Neuronal stem cell (in vitro differentiated cells): ENCODE measurements at regions not wholly inside any gene's neighbourhood (a gene's known extent, or its start where the extent isn't known, plus 50 kb on each side); places are given as distances from the start of the nearest gene placed in this dataset.

Source experiments
- DNase-seq: peaks from one replicate; pipeline ENCODE4 v3.0.0-alpha.2; 2013; ENCODE audit warnings: low spot score
- H2AFZ ChIP-seq: one replicate; pipeline ENCODE4 v1.6.1; 2013; ENCODE audit warnings: mild to moderate bottlenecking, low read length, inconsistent platforms
- H2AK5ac ChIP-seq: 2 replicates; pipeline ENCODE4 v1.6.1; 2013; ENCODE audit warnings: low read depth, mild to moderate bottlenecking, inconsistent platforms, low read length, moderate library complexity, mixed read lengths
- H2BK120ac ChIP-seq: 2 replicates; pipeline ENCODE4 v1.6.1; 2013; ENCODE audit warnings: low read depth, mild to moderate bottlenecking, inconsistent platforms, low read length, moderate library complexity, mixed read lengths
- H2BK12ac ChIP-seq: one replicate; pipeline ENCODE4 v1.6.1; 2013; ENCODE audit warnings: low read length, inconsistent platforms
- H2BK15ac ChIP-seq: 2 replicates; pipeline ENCODE4 v1.6.1; 2013; ENCODE audit warnings: mild to moderate bottlenecking, low read length, inconsistent platforms, mixed read lengths
- H2BK5ac ChIP-seq: one replicate; pipeline ENCODE4 v1.6.1; 2013; ENCODE audit warnings: inconsistent platforms, mild to moderate bottlenecking, low read length, moderate library complexity
- H3K14ac ChIP-seq: one replicate; pipeline ENCODE4 v1.6.1; 2013; ENCODE audit warnings: low read length, inconsistent platforms
- H3K18ac ChIP-seq: 2 replicates; pipeline ENCODE4 v1.6.1; 2013; ENCODE audit warnings: low read length, inconsistent platforms
- H3K23ac ChIP-seq: 2 replicates; pipeline ENCODE4 v1.6.1; 2013; ENCODE audit warnings: low read depth, mild to moderate bottlenecking, mixed read lengths, low read length, inconsistent platforms; ENCODE audit not compliant: poor library complexity
- H3K27ac ChIP-seq: replicated peaks from 3 replicates; pipeline ENCODE4 v1.5.1; 2013; ENCODE audit warnings: low read length, inconsistent platforms
- H3K27me3 ChIP-seq, 3 experiments: 2 replicates each; pipeline ENCODE4 v1.6.1; 2013; ENCODE audit warnings: low read length in 3 of 3, mild to moderate bottlenecking in 2 of 3, inconsistent platforms in 1 of 3, low read depth in 1 of 3, mixed read lengths in 1 of 3, moderate library complexity in 1 of 3; ENCODE audit not compliant: control insufficient read depth in 3 of 3, insufficient read depth in 3 of 3
- H3K36me3 ChIP-seq, 2 donors: replicated peaks in 1 of 2; 2 replicates each; pipeline ENCODE4 v1.6.1; 2013; ENCODE audit warnings: low read length in 2 of 2; ENCODE audit not compliant: control insufficient read depth in 2 of 2, insufficient read depth in 2 of 2
- H3K4ac ChIP-seq: 2 replicates; pipeline ENCODE4 v1.6.1; 2013; ENCODE audit warnings: inconsistent platforms, mild to moderate bottlenecking, low read length, moderate library complexity
- H3K4me1 ChIP-seq, 2 donors: 1 replicate in 1 of 2; 2 replicates in 1 of 2; pipeline ENCODE4 v1.6.1; 2013; ENCODE audit warnings: low read length in 2 of 2, low read depth in 1 of 2; ENCODE audit not compliant: control insufficient read depth in 2 of 2, insufficient read depth in 1 of 2
- H3K4me2 ChIP-seq: one replicate; pipeline ENCODE4 v1.6.1; 2013; ENCODE audit warnings: mild to moderate bottlenecking, low read length, inconsistent platforms; ENCODE audit not compliant: insufficient read depth, poor library complexity, severe bottlenecking
- H3K4me3 ChIP-seq, 2 donors: 2 replicates each; pipeline ENCODE4 v1.5.1; 2013; ENCODE audit warnings: low read length in 2 of 2, mild to moderate bottlenecking in 2 of 2, inconsistent platforms in 1 of 2, moderate library complexity in 1 of 2
- H3K79me1 ChIP-seq: one replicate; pipeline ENCODE4 v1.6.1; 2013; ENCODE audit warnings: low read depth, mild to moderate bottlenecking, inconsistent platforms, low read length, moderate library complexity
- H3K9ac ChIP-seq: one replicate; pipeline ENCODE4 v1.6.1; 2013; ENCODE audit warnings: mild to moderate bottlenecking, low read depth, low read length, inconsistent platforms; ENCODE audit not compliant: poor library complexity
- H3K9me3 ChIP-seq, 2 donors: replicated peaks in 1 of 2; 2 replicates each; pipeline versions ENCODE3 to v1.6.1; 2013; ENCODE audit warnings: low read length in 2 of 2, mild to moderate bottlenecking in 2 of 2, inconsistent platforms in 1 of 2, low read depth in 1 of 2, mixed read lengths in 1 of 2, moderate library complexity in 1 of 2; ENCODE audit not compliant: control insufficient read depth in 2 of 2, insufficient read depth in 1 of 2
- H4K8ac ChIP-seq: one replicate; pipeline ENCODE4 v1.6.1; 2013; ENCODE audit warnings: low read depth, mild to moderate bottlenecking, inconsistent platforms, low read length, moderate library complexity
- H4K91ac ChIP-seq: one replicate; pipeline ENCODE4 v1.6.1; 2013; ENCODE audit warnings: low read length, low read depth, mild to moderate bottlenecking, inconsistent platforms; ENCODE audit not compliant: poor library complexity
- WGBS, 2 donors: extraction: QIAGEN DNeasy Blood & Tissue Kit; methylation state at CpG; one replicate each; pipeline ENCODE4 v1.1.7; 2013; ENCODE audit warnings: missing lambda C conversion rate in 2 of 2, mixed read lengths in 1 of 2; ENCODE audit not compliant: insufficient read length in 2 of 2, insufficient replicate concordance in 1 of 2; ENCODE audit errors: extremely low coverage in 2 of 2; 5-methylcytosine and 5-hydroxymethylcytosine counted together

DNA sequence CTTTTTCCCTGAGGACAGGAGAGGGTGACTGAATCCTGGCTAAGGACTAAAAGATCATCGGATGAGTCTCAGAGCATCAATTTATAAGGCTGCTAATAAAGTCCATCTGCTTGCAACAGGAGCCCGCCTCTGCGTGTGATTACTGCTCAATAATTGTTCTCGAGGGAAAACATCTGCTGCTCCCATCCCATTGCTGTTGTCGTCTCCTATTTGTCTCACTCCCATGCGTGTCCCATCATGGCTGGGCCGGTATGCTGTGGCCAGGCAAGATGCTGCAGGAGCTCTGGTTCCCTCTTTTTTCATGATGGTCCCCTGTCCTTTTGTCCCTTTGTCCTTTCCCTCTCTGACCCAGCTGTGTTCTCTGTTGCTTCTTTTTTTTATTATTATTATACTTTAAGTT, 121.2 kb downstream of the SPATA19 start:
- no peak overlapping the region for H2AFZ ChIP-seq
- no peak overlapping the region for H2BK12ac ChIP-seq
- no peak overlapping the region for H3K4me2 ChIP-seq
- H4K91ac ChIP-seq: no peak overlapping the region
- no peak overlapping the region for H3K14ac ChIP-seq
- no peak overlapping the region for H3K23ac ChIP-seq
- H2BK120ac ChIP-seq: no peak overlapping the region
- no peak overlapping the region for H2BK5ac ChIP-seq
- H3K36me3 ChIP-seq: no peaks in the 10 kb centered on the region
- H3K79me1 ChIP-seq: no peaks in the 10 kb centered on the region
- no peak overlapping the region for H2BK15ac ChIP-seq
- H2AK5ac ChIP-seq: no peak overlapping the region
- no peak overlapping the region for H3K4ac ChIP-seq
- no peak overlapping the region for H4K8ac ChIP-seq
- H3K9me3 ChIP-seq: no peaks in the 10 kb centered on the region
- H3K27me3 ChIP-seq: no peaks in the 10 kb centered on the region
- no peak overlapping the region for H3K18ac ChIP-seq
- H3K4me1 ChIP-seq: no peaks in the 10 kb centered on the region
- H3K9ac ChIP-seq: no peak overlapping the region
- WGBS, 2 donors: no CpG with 5 or more reads among the region's 7 CpGs
- no peak overlapping the region for H3K4me3 ChIP-seq
- H3K27ac ChIP-seq: no peak overlapping the region
- no peak for DNase-seq

DNA sequence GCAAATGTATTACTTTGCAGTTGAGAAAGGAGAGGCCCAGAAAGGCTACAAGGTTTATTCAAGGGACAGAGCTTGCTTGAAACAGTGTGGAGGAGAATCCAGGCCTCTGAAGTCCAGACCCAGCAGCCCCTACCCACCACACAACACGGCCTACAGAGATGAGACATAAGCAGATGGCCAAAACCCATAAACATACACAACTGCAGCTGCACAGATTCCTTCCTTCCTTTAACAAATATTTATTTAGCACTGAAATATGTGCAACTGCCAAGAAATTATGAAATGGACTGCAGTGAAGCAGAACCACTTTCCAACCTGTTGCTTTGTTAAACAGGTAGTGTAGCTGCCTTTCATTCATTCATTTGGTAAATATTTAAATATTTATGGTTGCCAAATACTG, 122.3 kb downstream of the SPATA19 start:
- WGBS, 2 donors: no CpG with 5 or more reads among the region's 1 CpG
- Histone ChIP-seq H2AFZ (no peak overlapping the region), H3K36me3 (no peaks in the 10 kb centered on the region), H4K8ac (no peak overlapping the region), H2BK120ac (no peak overlapping the region), H3K4ac (no peak overlapping the region), H3K23ac (no peak overlapping the region), H2AK5ac (no peak overlapping the region), H2BK5ac (no peak overlapping the region), H3K14ac (no peak overlapping the region), H3K4me1 (no peaks in the 10 kb centered on the region), H2BK15ac (no peak overlapping the region), H3K9ac (no peak overlapping the region), H4K91ac (no peak overlapping the region), H3K9me3 (no peaks in the 10 kb centered on the region), H3K4me2 (no peak overlapping the region), H3K18ac (no peak overlapping the region), H2BK12ac (no peak overlapping the region), H3K27ac (no peak overlapping the region), H3K79me1 (no peaks in the 10 kb centered on the region), H3K4me3 (no peak overlapping the region), H3K27me3 (no peaks in the 10 kb centered on the region)
- no peak for DNase-seq

DNA sequence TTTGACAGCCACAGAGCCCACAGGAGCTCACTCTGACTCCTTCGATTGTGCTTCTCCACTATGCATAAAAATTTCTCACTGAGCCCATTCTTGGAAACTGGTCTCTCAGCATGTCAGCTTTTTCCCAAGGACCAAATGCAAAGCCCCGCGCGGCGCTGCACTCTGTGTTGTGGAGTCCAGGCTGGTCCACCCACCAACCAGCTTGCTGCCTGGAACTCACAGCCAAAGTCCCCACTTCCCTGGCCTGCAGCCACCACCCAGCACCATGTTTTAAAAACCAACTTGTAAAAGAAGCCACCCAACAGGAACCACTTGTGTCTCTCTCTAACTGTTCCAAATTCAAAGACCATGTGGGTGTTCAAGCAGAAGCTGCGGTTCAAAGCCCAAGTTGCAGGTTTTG, 124.4 kb downstream of the SPATA19 start:
- Histone ChIP-seq H3K4me3 (no peak overlapping the region), H3K9ac (no peak overlapping the region), H4K8ac (no peak overlapping the region), H3K23ac (no peak overlapping the region), H3K4ac (no peak overlapping the region), H3K14ac (no peak overlapping the region), H4K91ac (no peak overlapping the region), H3K9me3 (no peaks in the 10 kb centered on the region), H3K36me3 (no peaks in the 10 kb centered on the region), H3K27me3 (peaks cover 0 to 6% (median 0%) of the 10 kb centered on the region in 3 experiments), H3K4me2 (no peak overlapping the region), H2BK120ac (no peak overlapping the region), H3K4me1 (no peaks in the 10 kb centered on the region), H2AFZ (no peak overlapping the region), H2AK5ac (no peak overlapping the region), H3K18ac (no peak overlapping the region), H2BK15ac (no peak overlapping the region), H3K27ac (no peak overlapping the region), H2BK5ac (no peak overlapping the region), H2BK12ac (no peak overlapping the region), H3K79me1 (no peaks in the 10 kb centered on the region)
- no CpG with 5 or more reads among the region's 6 CpGs for WGBS, 2 donors
- no peak for DNase-seq

DNA sequence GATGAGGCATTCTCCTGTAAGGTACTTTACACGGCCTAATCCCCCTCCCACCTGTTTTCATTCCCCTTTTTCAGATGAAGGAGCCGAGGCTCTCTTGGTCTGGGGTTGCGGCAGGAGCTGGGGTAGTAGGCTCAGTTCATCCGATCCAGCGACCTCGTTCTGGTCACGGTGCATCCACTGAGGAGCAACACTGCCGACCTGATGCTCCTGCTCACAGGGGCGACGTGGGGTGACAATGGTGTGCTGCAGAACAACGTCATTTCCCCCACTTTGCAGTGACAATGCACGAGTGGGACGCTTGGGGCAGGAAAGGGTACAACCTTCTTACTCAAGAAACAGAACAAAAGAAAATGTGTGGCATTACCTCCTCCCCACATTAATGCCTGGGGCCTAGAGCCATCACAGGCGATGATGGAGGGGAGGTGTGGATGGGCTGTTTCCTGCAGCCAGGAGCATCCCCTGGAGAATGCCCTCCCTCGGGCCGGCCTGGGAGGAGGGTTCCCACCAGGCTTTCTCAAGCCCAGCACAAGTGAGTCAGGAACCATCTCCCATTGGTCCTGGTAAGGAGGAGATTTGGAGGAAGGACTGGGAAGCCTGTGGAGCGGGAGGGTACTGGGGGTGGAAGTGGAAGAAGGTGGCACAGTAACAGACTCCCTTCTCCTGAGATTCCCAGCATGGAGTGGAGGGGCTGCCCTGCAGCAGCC, 125.6 kb downstream of the SPATA19 start:
- no peak overlapping the region for H3K14ac ChIP-seq
- DNase-seq: no peak

More for the DNA sequence above, 125.6 kb downstream of the SPATA19 start:
- Histone ChIP-seq H4K8ac (no peak overlapping the region), H2BK12ac (no peak overlapping the region), H3K9ac (no peak overlapping the region), H3K4me2 (no peak overlapping the region), H3K9me3 (no peaks in the 10 kb centered on the region), H3K27ac (no peak overlapping the region), H3K23ac (no peak overlapping the region), H2BK120ac (no peak overlapping the region), H3K79me1 (no peaks in the 10 kb centered on the region), H2BK15ac (no peak overlapping the region), H2BK5ac (no peak overlapping the region), H4K91ac (no peak overlapping the region), H3K36me3 (no peaks in the 10 kb centered on the region), H2AFZ (no peak overlapping the region), H3K18ac (peak overlapping the region; percentile 32), H3K4me3 (no peak overlapping the region), H3K4ac (no peak overlapping the region), H2AK5ac (no peak overlapping the region), H3K27me3 (peaks cover 0 to 17% (median 0%) of the 10 kb centered on the region in 3 experiments), H3K4me1 (peaks cover 0 to 2% of the 10 kb centered on the region in 2 donors)
- no CpG with 5 or more reads among the region's 17 CpGs for WGBS, 2 donors
